ENCODE measurements at regions not wholly inside any gene's neighbourhood (a gene's known extent, or its start where the extent isn't known, plus 50 kb on each side); places are given as distances from the start of the nearest gene placed in this dataset.
"Not testable (repeated sequence)": the region's sequence is repeated elsewhere in the genome, so short reads cannot be mapped to it uniquely, and the experiment has no call there.

GRCh38 chr11:82458147-82458546 lies 275.5 kb downstream of the FAM181B start:
- Histone ChIP-seq H3K9me3 (ENCODE audit: control insufficient read depth, low read depth, low read length) (no peaks in the 10 kb centered on the region), H3K4me3 (ENCODE audit: low read length) (no peak overlapping the region), H3K9ac (ENCODE audit: low read length) (no peak overlapping the region), H3K36me3 (ENCODE audit: control insufficient read depth, low read depth, low read length) (no peaks in the 10 kb centered on the region), H3K27ac (ENCODE audit: low read length) (no peak overlapping the region), H3K27me3 (ENCODE audit: control insufficient read depth, insufficient read depth, low read length) (no peaks in the 10 kb centered on the region), H3K4me1 (ENCODE audit: control insufficient read depth, low read depth, low read length) (no peaks in the 10 kb centered on the region)

- no peak overlapping the region for H3K9ac ChIP-seq (ENCODE audit: low read length)
- no peaks in the 10 kb centered on the region for H3K4me1 ChIP-seq (ENCODE audit: control insufficient read depth, low read depth, low read length)
- H3K27me3 ChIP-seq (ENCODE audit: control insufficient read depth, insufficient read depth, low read length), result no peaks in the 10 kb centered on the region
- H3K4me3 ChIP-seq (ENCODE audit: low read length), result no peak overlapping the region
- no peak overlapping the region for H3K27ac ChIP-seq (ENCODE audit: low read length)
- no peaks in the 10 kb centered on the region for H3K9me3 ChIP-seq (ENCODE audit: control insufficient read depth, low read depth, low read length)
- no peaks in the 10 kb centered on the region for H3K36me3 ChIP-seq (ENCODE audit: control insufficient read depth, low read depth, low read length)
Observed at GRCh38 chr11:82450996-82451395, 282.7 kb downstream of the FAM181B start.

GRCh38 chr11:82406611-82407010 lies 327.1 kb downstream of the FAM181B start:
- Histone ChIP-seq H3K27me3 (ENCODE audit: control insufficient read depth, insufficient read depth, low read length) (no peaks in the 10 kb centered on the region), H3K27ac (ENCODE audit: low read length) (no peak overlapping the region), H3K36me3 (ENCODE audit: control insufficient read depth, low read depth, low read length) (no peaks in the 10 kb centered on the region), H3K4me3 (ENCODE audit: low read length) (no peak overlapping the region), H3K9me3 (ENCODE audit: control insufficient read depth, low read depth, low read length) (no peaks in the 10 kb centered on the region), H3K9ac (ENCODE audit: low read length) (no peak overlapping the region), H3K4me1 (ENCODE audit: control insufficient read depth, low read depth, low read length) (no peaks in the 10 kb centered on the region)

GRCh38 chr11:82405421-82405820 lies 328.2 kb downstream of the FAM181B start:
- Histone ChIP-seq H3K27ac (ENCODE audit: low read length) (no peak overlapping the region), H3K9me3 (ENCODE audit: control insufficient read depth, low read depth, low read length) (no peaks in the 10 kb centered on the region), H3K27me3 (ENCODE audit: control insufficient read depth, insufficient read depth, low read length) (no peaks in the 10 kb centered on the region), H3K36me3 (ENCODE audit: control insufficient read depth, low read depth, low read length) (no peaks in the 10 kb centered on the region), H3K9ac (ENCODE audit: low read length) (no peak overlapping the region), H3K4me1 (ENCODE audit: control insufficient read depth, low read depth, low read length) (no peaks in the 10 kb centered on the region), H3K4me3 (ENCODE audit: low read length) (no peak overlapping the region)

GRCh38 chr11:82404981-82405380 lies 328.7 kb downstream of the FAM181B start:
- no peaks in the 10 kb centered on the region for H3K4me1 ChIP-seq (ENCODE audit: control insufficient read depth, low read depth, low read length)
- no peaks in the 10 kb centered on the region for H3K9me3 ChIP-seq (ENCODE audit: control insufficient read depth, low read depth, low read length)
- no peaks in the 10 kb centered on the region for H3K27me3 ChIP-seq (ENCODE audit: control insufficient read depth, insufficient read depth, low read length)
- H3K4me3 ChIP-seq (ENCODE audit: low read length), result no peak overlapping the region
- no peak overlapping the region for H3K9ac ChIP-seq (ENCODE audit: low read length)
- H3K36me3 ChIP-seq (ENCODE audit: control insufficient read depth, low read depth, low read length), result no peaks in the 10 kb centered on the region
- H3K27ac ChIP-seq (ENCODE audit: low read length), result no peak overlapping the region

GRCh38 chr11:82403640-82404305 lies 329.9 kb downstream of the FAM181B start:
- Histone ChIP-seq H3K9me3 (ENCODE audit: control insufficient read depth, low read depth, low read length) (no peaks in the 10 kb centered on the region), H3K4me1 (ENCODE audit: control insufficient read depth, low read depth, low read length) (no peaks in the 10 kb centered on the region), H3K27ac (ENCODE audit: low read length) (no peak overlapping the region), H3K4me3 (ENCODE audit: low read length) (no peak overlapping the region), H3K9ac (ENCODE audit: low read length) (no peak overlapping the region), H3K36me3 (ENCODE audit: control insufficient read depth, low read depth, low read length) (no peaks in the 10 kb centered on the region), H3K27me3 (ENCODE audit: control insufficient read depth, insufficient read depth, low read length) (no peaks in the 10 kb centered on the region)

- Histone ChIP-seq H3K36me3 (ENCODE audit: control insufficient read depth, low read depth, low read length) (no peaks in the 10 kb centered on the region), H3K9me3 (ENCODE audit: control insufficient read depth, low read depth, low read length) (no peaks in the 10 kb centered on the region), H3K9ac (ENCODE audit: low read length) (no peak overlapping the region), H3K27me3 (ENCODE audit: control insufficient read depth, insufficient read depth, low read length) (no peaks in the 10 kb centered on the region), H3K27ac (ENCODE audit: low read length) (no peak overlapping the region), H3K4me1 (ENCODE audit: control insufficient read depth, low read depth, low read length) (no peaks in the 10 kb centered on the region), H3K4me3 (ENCODE audit: low read length) (no peak overlapping the region)
Observed at GRCh38 chr11:82398300-82398815, 335.3 kb downstream of the FAM181B start.

- not testable (repeated sequence) for H3K9ac ChIP-seq (ENCODE audit: low read length); H3K27me3 ChIP-seq (ENCODE audit: control insufficient read depth, insufficient read depth, low read length); H3K4me3 ChIP-seq (ENCODE audit: low read length); H3K4me1 ChIP-seq (ENCODE audit: control insufficient read depth, low read depth, low read length); H3K36me3 ChIP-seq (ENCODE audit: control insufficient read depth, low read depth, low read length); H3K9me3 ChIP-seq (ENCODE audit: control insufficient read depth, low read depth, low read length); H3K27ac ChIP-seq (ENCODE audit: low read length)
Observed at GRCh38 chr11:82396639-82397038, 337.0 kb downstream of the FAM181B start.

- no peak overlapping the region for H3K4me3 ChIP-seq (ENCODE audit: low read length)
- H3K4me1 ChIP-seq (ENCODE audit: control insufficient read depth, low read depth, low read length), result no peaks in the 10 kb centered on the region
- no peak overlapping the region for H3K27ac ChIP-seq (ENCODE audit: low read length)
- H3K9me3 ChIP-seq (ENCODE audit: control insufficient read depth, low read depth, low read length), result no peaks in the 10 kb centered on the region
- H3K27me3 ChIP-seq (ENCODE audit: control insufficient read depth, insufficient read depth, low read length), result no peaks in the 10 kb centered on the region
- no peak overlapping the region for H3K9ac ChIP-seq (ENCODE audit: low read length)
- no peaks in the 10 kb centered on the region for H3K36me3 ChIP-seq (ENCODE audit: control insufficient read depth, low read depth, low read length)
Observed at GRCh38 chr11:82384308-82384707, 349.4 kb downstream of the FAM181B start.

- H3K4me3 ChIP-seq (ENCODE audit: low read length), result no peak overlapping the region
- no peak overlapping the region for H3K27ac ChIP-seq (ENCODE audit: low read length)
- H3K36me3 ChIP-seq (ENCODE audit: control insufficient read depth, low read depth, low read length), result no peaks in the 10 kb centered on the region
- H3K27me3 ChIP-seq (ENCODE audit: control insufficient read depth, insufficient read depth, low read length), result no peaks in the 10 kb centered on the region
- no peaks in the 10 kb centered on the region for H3K4me1 ChIP-seq (ENCODE audit: control insufficient read depth, low read depth, low read length)
- H3K9me3 ChIP-seq (ENCODE audit: control insufficient read depth, low read depth, low read length), result no peaks in the 10 kb centered on the region
- H3K9ac ChIP-seq (ENCODE audit: low read length), result no peak overlapping the region
Observed at GRCh38 chr11:82373781-82374542, 359.7 kb downstream of the FAM181B start.

- Histone ChIP-seq H3K4me1 (ENCODE audit: control insufficient read depth, low read depth, low read length) (no peaks in the 10 kb centered on the region), H3K27ac (ENCODE audit: low read length) (no peak overlapping the region), H3K4me3 (ENCODE audit: low read length) (no peak overlapping the region), H3K9ac (ENCODE audit: low read length) (no peak overlapping the region), H3K9me3 (ENCODE audit: control insufficient read depth, low read depth, low read length) (no peaks in the 10 kb centered on the region), H3K36me3 (ENCODE audit: control insufficient read depth, low read depth, low read length) (no peaks in the 10 kb centered on the region), H3K27me3 (ENCODE audit: control insufficient read depth, insufficient read depth, low read length) (no peaks in the 10 kb centered on the region)
Observed at GRCh38 chr11:82365351-82365750, 368.3 kb downstream of the FAM181B start.

- Histone ChIP-seq H3K9ac (ENCODE audit: low read length) (no peak overlapping the region), H3K36me3 (ENCODE audit: control insufficient read depth, low read depth, low read length) (no peaks in the 10 kb centered on the region), H3K27ac (ENCODE audit: low read length) (no peak overlapping the region), H3K27me3 (ENCODE audit: control insufficient read depth, insufficient read depth, low read length) (no peaks in the 10 kb centered on the region), H3K4me1 (ENCODE audit: control insufficient read depth, low read depth, low read length) (no peaks in the 10 kb centered on the region), H3K4me3 (ENCODE audit: low read length) (no peak overlapping the region), H3K9me3 (ENCODE audit: control insufficient read depth, low read depth, low read length) (no peaks in the 10 kb centered on the region)
Observed at GRCh38 chr11:82356316-82356715, 377.3 kb downstream of the FAM181B start.
